Superior temporal gyrus (tissue), 1 donor: ENCODE measurements at regions not wholly inside any gene's neighbourhood (a gene's known extent, or its start where the extent isn't known, plus 50 kb on each side); places are given as distances from the start of the nearest gene placed in this dataset.

ENCODE experiments used
- DNase-seq: peaks from one replicate; pipeline ENCODE4 v3.0.0-alpha.2; 2016; ENCODE audit errors: extremely low spot score

DNA sequence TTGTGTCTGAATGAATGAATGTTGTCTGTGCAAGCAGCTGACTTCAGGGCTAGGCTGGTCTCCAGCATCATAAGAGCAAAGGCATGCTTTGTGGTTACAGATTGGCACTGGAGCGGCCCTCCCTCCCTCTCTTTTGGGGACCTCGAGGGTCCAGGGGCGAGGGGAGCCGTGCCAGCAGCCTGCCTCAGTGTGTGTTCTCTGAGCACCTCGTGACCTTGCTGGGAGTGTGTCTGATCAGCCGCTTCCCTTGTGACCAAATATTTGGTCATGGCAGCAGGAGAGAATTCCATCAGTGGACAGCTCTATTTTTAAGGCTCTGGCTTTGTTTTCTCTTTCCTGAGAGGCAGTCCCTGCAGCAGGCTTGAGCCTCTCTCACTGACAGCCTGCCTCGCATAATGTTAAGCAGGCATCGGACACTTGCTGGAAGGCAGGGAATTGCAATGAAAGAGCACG lies 329.7 kb downstream of the UQCRFS1 start:
- peak; percentile 56 for DNase-seq

DNA sequence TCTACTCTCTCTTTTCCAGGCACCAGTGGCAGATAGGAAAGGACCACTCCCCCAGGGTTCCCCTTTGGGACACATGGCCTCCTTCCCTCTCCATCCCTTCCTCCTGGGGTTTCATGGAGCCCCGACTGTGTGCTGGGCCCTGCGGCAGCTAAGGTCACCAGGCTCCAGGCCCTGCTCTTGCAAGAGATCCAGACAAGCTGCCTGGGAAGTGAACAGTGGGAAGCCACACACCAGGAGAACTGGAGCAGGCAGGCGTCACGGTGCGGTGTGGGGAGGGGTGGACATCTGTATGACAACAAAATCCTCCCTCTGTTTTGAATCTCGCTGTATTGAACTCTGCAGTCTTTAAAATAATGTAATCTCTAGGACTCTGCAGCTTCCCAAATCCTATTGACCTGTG lies 330.1 kb downstream of the UQCRFS1 start:
- no peak for DNase-seq

GRCh38 chr19:28881616-28882015 lies 331.3 kb downstream of the UQCRFS1 start:
- no peak for DNase-seq

GRCh38 chr19:28880735-28881401 lies 332.1 kb downstream of the UQCRFS1 start:
- no peak for DNase-seq

- DNase-seq = peak; percentile 94
These were observed 333.9 kb downstream of the UQCRFS1 start for GRCh38 chr19:28878862-28879566.

DNA sequence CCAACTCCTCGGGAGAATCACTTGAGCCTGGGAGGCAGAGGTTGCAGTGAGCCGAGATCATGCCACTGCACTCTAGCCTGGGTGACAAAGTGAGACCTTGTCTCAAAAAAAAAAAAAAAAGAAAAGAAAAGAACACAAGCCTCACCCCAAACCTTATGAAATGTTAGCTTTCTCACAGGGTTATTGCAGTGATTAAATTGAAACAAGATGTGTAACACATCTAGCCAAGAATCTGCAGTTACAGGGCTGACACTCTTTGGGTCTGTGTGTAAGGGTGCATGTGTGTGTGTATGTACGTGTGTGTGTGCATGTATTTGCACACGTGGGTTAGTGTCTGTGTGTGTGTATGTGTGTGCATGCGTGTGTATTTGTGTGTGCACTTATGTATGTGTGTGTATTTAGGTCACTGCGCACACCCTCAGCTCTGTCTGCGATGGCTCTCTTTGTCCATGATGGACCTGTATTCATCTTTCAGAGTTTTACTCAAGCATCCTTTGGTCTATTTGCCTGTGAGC lies 336.3 kb downstream of the UQCRFS1 start:
- DNase-seq = no peak

DNA sequence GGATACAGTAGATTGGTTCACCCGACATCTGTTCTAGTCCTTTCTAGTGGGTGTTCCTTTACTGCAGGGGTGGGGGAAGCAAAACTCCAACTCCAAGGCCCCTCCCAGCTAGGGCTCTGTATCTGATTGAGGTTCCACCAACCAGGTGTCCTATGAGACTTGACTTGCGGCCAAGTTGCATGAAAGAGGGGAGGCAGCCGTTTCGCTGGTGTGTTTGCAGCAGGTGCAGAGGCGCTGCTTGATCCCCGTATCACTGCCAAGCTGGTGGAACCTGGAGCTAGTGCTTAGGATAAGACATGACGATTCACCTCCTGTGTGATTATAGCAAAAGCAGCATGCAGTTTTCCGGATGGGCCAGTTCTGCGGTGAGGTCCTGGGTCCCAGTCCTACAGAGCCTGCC lies 338.2 kb downstream of the UQCRFS1 start:
- no peak for DNase-seq

DNA sequence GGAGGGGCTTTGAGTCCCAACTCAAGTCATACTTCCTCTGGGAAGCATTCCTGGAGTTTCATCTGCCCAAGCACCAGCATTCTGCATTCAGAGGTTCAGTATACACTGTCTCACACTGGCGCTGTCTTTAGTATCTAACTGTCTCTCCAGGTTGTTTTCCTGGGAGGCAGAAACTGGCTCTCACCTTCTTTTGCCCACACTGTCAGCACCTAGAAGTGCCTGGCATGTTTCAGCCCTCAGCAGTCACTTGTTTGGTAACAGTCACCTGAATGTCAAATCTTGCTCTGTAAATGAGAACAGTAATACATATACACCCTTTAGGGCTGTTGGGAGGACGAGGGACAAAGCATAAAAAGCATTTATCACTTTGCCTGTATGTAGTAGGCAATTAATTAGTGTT lies 339.6 kb downstream of the UQCRFS1 start:
- no peak for DNase-seq

DNA sequence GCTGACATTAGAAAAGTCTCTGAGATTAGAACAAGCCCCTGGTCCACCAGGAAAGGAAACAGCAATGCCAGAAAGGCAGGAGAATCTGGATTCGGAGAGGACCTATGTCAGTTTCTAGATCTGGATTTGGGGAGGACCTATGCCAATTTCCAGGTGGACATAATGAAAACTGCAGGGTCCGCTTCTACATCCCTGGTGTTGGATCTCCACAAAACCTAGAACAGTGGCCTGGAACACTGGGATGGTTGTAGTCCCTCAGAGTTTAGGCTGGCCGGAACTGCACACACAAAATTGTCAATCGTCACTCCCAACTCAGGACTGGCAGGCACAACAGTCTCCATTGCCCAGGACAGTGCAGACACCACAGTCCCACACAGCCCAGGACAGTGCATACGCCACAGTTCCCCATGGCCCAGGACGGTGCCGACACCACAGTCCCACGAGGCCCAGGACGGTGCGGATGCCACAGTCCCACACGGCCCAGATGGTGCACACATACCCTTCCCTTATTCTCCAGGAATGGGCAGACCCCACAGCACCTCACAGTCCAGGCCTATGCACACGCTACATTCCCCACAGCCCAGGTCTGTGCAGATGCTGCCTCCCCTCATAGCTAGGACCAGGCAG lies 341.7 kb downstream of the UQCRFS1 start:
- DNase-seq = no peak

- DNase-seq = no peak
These were observed 343.5 kb downstream of the UQCRFS1 start for GRCh38 chr19:28869459-28869858.

DNA sequence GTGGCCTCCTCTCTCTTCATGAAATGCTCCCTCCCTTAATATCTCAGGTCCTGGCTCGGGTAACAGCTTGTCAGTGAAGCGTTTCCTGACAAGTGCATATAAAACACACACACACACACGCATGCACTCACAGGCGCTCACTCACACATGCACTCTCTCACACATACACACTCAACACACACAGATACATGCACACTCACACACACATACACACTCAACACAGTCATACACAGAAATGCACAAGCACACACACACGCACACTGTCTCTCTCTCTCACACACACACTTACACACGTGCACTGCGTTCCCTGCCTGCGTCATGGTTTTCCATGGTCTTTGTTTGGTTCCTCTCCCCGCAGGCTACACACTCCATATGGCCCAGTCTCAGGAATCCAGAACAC lies 344.1 kb downstream of the UQCRFS1 start:
- no peak for DNase-seq

DNA sequence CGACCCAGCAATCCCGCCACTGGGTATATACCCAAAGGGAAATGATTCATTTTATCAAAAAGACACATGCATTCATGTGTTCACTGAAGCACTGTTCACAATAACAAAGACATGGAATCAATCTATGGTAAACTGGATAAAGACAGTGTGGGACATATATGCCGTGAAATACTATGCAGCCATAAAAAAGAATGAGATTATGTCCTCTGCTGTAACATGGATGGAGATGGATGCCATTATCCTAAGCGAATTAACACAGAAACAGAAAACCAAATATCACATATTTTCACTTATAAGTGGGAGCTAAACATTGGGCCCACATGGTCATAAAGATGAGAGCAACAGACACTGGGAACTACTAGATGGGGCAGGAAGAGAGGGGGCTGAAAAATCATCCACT lies 345.0 kb downstream of the UQCRFS1 start:
- DNase-seq = no peak

DNA sequence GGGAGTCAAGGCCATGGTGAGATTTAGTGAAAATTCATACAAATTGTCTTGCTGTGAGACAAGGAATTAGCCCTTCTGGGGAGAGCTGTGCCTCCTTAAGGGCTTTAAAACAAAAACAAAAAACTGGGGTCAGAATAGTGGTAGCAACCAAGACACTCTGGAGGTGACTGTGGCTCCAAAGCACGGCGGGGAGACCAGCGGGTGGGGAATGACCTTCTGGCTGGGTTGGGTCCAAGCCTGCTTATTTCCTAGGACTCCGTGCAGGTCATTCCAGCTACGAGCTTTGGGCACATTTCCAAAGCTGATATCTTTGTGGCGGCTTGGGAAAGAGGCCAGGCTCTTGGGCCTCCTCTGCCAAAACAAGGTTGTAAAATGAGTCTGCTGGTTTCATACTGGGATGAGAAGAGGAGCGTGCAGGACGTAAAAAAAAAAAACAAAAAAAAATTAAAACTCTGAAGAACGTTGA lies 348.3 kb downstream of the UQCRFS1 start:
- DNase-seq = no peak

- DNase-seq = no peak
These were observed 348.9 kb downstream of the UQCRFS1 start for GRCh38 chr19:28864024-28864503.

DNA sequence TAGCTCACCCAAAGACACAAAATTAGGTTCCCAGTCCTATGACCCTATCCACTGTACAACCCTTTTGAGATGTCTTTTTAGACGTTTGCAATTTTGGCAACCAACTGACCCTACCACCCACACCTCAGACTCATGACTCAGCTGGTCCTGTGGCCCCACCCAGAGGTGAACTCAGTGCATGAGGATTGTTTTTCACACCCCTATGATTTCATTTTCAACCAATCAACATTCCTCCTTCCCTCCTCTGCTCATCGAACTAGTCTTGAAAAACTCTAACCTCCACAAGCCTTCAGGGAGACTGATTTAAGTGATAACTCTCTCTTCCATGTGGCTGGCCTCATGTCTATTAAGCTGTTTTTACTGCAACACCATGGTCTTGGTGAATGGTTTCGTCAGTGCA lies 350.7 kb downstream of the UQCRFS1 start:
- no peak for DNase-seq

DNA sequence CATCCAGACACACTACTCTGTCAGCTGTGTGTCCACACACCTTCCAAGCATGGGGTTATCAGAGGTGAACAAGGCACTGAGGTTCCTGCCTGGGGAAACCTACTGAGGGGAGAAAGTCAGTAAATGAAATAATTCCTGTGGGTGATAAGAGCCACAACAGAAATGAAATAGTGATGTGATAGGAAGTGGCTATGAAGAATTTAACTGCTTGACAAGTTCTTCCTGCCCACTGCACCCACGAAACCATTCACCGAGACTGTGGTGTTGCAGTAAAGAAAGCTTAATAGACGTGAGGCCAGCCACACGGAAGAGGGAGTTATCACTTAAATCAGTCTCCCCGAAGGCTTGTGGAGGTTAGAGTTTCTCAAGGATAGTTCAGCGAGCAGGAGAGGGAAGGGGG lies 353.1 kb downstream of the UQCRFS1 start:
- DNase-seq = no peak

GRCh38 chr19:28858933-28859332 lies 354.0 kb downstream of the UQCRFS1 start:
- no peak for DNase-seq

DNA sequence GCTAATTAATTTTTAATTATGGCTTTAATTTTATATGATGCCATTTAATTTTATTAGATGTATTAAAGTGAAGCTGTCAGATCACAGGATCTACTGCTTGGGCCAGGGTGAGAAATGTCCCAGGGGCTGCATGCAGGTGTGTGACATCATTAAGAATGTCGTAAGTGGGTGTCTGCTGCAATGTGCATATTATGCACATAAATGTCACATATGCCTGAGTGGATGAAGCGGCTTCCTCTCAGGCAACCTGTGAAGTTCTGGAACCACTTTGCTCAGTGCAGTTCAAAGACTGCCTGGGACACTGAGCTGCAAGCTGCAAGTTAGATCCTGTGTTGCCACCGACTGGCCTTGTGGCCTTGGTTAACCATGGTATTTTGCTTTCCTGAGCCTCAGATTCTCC lies 355.0 kb downstream of the UQCRFS1 start:
- DNase-seq = no peak

GRCh38 chr19:28855216-28855615 lies 357.7 kb downstream of the UQCRFS1 start:
- no peak for DNase-seq

GRCh38 chr19:28847468-28847867 lies 365.5 kb downstream of the UQCRFS1 start:
- DNase-seq = no peak

DNA sequence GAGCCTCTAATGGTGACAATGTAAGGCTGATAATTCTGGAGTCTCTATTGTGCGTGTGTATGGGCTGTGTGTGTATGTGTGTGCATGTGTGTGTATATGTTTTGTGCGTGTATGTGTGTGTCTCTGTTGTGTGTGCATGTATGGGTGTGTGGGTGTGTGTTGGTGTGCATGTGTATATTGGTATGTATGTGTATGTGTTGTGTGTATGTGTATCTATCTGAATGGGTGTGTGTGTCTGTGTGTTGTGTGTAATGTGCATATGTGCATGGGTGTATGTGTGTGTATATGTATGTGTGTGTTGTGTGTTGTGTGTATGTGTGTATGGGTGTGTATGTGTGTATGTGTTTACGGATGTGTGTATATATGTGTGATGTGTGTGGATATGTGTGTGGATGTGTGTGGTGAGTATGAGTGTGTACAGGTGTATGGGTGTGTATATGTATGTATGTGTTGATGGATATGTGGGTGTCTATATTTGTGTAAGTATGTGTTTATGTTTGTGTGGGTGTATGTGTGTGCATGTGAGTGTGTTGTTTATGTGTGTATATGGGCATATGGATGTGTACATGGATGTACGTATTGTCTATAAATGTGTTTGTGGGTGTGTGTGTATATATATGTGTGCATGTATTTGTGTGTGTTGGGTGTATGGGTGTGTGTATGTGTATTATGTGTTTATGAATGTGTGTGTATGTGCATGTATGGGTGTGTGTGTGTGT lies 366.7 kb downstream of the UQCRFS1 start:
- DNase-seq = no peak
